ENCODE measurements at regions not wholly inside any gene's neighbourhood (a gene's known extent, or its start where the extent isn't known, plus 50 kb on each side); places are given as distances from the start of the nearest gene placed in this dataset.
A peak's percentile ranks its signal among the peaks of the same experiment; 100 is the strongest.

DNA sequence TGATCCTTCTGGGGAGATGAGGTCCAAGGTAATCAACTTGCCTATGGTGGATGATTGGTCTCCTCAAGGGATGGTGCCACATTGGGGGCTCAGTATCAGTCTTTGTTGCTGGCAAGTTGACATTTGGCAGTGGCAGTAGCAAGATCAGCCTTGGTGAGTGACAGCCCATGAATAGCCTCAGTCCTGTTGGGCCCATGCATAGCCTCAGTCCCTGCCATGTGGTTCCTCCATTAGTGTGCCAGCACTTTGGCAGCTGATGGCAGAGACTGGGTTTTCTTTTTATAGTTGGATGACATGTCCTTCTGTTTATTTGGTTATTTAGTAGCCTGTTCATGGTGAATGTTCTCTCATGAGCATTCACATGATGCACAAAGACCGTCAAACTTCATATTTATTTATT is 179.6 kb downstream of the CBLN1 start:
- no peak for TF ChIP-seq CTCF (IDR thresholded peaks at IDR 0.05)
- ATAC-seq (peak; percentile 35 to 88 (median 66)), DNase-seq (no peak)
- Histone ChIP-seq H3K4me1 (no peaks in the 10 kb centered on the region), H3K36me3 (ENCODE audit: insufficient read depth in 1 of 2, low read depth in 1 of 2) (no peaks in the 10 kb centered on the region), H3K27ac (no peak overlapping the region), H3K9me3 (no peaks in the 10 kb centered on the region), H3K27me3 (ENCODE audit: insufficient read depth in 3 of 3, low read length in 2 of 3) (no peaks in the 10 kb centered on the region), H3K4me3 (no peak overlapping the region)
- 27 to 44% (median 30%) methylated on average over 1 of the region's 1 CpG for WGBS, 3 donors
- intact Hi-C loops (cut with DNase I), result no loop called here

DNA sequence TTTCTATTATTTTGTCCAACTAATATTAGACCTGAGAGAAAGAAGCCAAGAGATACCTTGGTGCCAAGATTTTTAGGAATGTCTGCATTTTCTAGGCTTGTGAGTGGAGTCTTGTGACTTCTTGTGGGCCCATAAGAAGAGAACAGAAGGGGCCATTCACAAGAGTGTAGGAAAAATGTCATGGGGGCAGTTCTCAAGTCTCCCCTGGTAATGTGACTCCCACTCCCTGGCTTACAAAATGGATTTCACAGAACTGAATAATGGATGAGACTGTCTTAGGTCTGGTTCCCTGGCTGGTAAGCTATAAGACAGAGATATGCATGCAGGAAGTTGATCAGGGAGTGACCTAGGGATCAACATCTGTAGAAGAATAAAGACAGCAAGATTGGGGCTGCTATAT is 181.3 kb downstream of the CBLN1 start:
- H3K4me3 ChIP-seq, result no peak overlapping the region
- ATAC-seq, result no peak
- H3K9me3 ChIP-seq, result no peaks in the 10 kb centered on the region
- H3K27me3 ChIP-seq (ENCODE audit: insufficient read depth in 3 of 3, low read length in 2 of 3), result no peaks in the 10 kb centered on the region
- no peak overlapping the region for H3K27ac ChIP-seq
- TF ChIP-seq CTCF (IDR thresholded peaks at IDR 0.05), result no peak
- DNase-seq, result no peak
- H3K36me3 ChIP-seq (ENCODE audit: insufficient read depth in 1 of 2, low read depth in 1 of 2), result no peaks in the 10 kb centered on the region
- intact Hi-C loops (cut with DNase I), result no loop called here
- no peaks in the 10 kb centered on the region for H3K4me1 ChIP-seq

DNA sequence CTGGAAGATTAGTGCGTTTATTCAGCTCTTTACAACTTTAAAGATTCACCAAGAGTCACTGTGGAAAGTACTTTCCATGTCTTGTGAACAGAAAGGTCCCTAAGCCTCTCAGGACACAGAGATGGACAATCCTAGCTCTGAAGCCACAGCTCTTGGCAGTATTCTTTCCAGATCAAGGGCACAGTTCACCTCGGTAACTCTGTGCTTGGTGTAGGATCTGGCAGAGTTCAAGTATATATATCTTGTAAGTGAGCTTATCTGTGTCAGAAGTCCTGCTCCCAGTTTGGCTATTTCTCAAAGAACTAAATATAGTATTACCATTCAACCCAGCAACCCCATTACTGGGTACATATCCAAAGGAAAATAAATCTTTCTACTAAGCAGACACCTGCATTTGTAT is 183.7 kb downstream of the CBLN1 start:
- Histone ChIP-seq H3K27me3 (ENCODE audit: insufficient read depth in 3 of 3, low read length in 2 of 3) (no peaks in the 10 kb centered on the region), H3K4me3 (no peak overlapping the region), H3K9me3 (no peaks in the 10 kb centered on the region), H3K27ac (no peak overlapping the region), H3K36me3 (ENCODE audit: insufficient read depth in 1 of 2, low read depth in 1 of 2) (no peaks in the 10 kb centered on the region), H3K4me1 (no peaks in the 10 kb centered on the region)
- DNase-seq (no peak), ATAC-seq (peak in 2 of 4 donors; percentile 33 to 51)
- TF ChIP-seq CTCF (IDR thresholded peaks at IDR 0.05), result no peak
- WGBS, 3 donors, result 54 to 62% (median 57%) methylated on average over 2 of the region's 2 CpGs
- intact Hi-C loops (cut with DNase I), result no loop called here

- DNase-seq, result no peak
- no peaks in the 10 kb centered on the region for H3K36me3 ChIP-seq (ENCODE audit: insufficient read depth in 1 of 2, low read depth in 1 of 2)
- no peak overlapping the region for H3K4me3 ChIP-seq
- 47 to 63% (median 62%) methylated on average over 7 of the region's 7 CpGs for WGBS, 3 donors
- H3K4me1 ChIP-seq, result no peaks in the 10 kb centered on the region
- intact Hi-C loops (cut with DNase I), result no loop called here
- H3K9me3 ChIP-seq, result no peaks in the 10 kb centered on the region
- TF ChIP-seq CTCF (IDR thresholded peaks at IDR 0.05), result no peak
- no peaks in the 10 kb centered on the region for H3K27me3 ChIP-seq (ENCODE audit: insufficient read depth in 3 of 3, low read length in 2 of 3)
- no peak for ATAC-seq
- no peak overlapping the region for H3K27ac ChIP-seq
These were observed 185.3 kb downstream of the CBLN1 start for GRCh38 chr16:49096176-49096945.

DNA sequence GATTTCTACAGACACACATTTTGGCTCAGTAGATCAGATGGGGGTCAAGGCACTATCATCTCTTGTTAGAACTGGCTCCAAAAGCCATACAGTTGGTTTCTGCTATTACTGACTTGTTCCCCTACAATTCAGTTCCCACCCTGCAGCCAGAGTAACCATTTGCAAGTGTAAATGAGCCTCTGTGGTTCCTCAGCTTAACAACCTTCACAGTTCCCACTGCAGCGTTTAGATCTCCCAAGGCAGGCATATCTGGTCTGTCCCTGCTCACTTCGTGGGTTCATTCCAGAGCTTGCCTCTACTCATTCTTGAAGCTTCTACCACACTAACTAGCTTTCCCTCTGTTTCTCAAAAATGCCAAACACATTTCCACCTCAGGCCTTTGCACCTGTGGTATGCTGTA is 186.1 kb downstream of the CBLN1 start:
- intact Hi-C loops (cut with DNase I), result no loop called here
- no peak for ATAC-seq
- 51 to 54% (median 53%) methylated on average over 2 of the region's 2 CpGs for WGBS, 3 donors

More for the DNA sequence above, 186.1 kb downstream of the CBLN1 start:
- no peak for DNase-seq
- Histone ChIP-seq H3K4me1 (no peaks in the 10 kb centered on the region), H3K27me3 (ENCODE audit: insufficient read depth in 3 of 3, low read length in 2 of 3) (no peaks in the 10 kb centered on the region), H3K4me3 (no peak overlapping the region), H3K27ac (no peak overlapping the region), H3K36me3 (ENCODE audit: insufficient read depth in 1 of 2, low read depth in 1 of 2) (no peaks in the 10 kb centered on the region), H3K9me3 (no peaks in the 10 kb centered on the region)
- no peak for TF ChIP-seq CTCF (IDR thresholded peaks at IDR 0.05)

Measured in psoas muscle (tissue), 7 donors.